Fibroblast of mammary gland (primary cell): ENCODE measurements at regions not wholly inside any gene's neighbourhood (a gene's known extent, or its start where the extent isn't known, plus 50 kb on each side); places are given as distances from the start of the nearest gene placed in this dataset.

Experiments used
- DNase-seq: peaks from one replicate; pipeline ENCODE4 v3.0.0-alpha.2; 2010; ENCODE audit warnings: low read depth
- H3K4me3 ChIP-seq: 2 replicates; pipeline ENCODE4 v1.5.1; 2011; ENCODE audit warnings: low read depth, mild to moderate bottlenecking, low read length, moderate library complexity; ENCODE audit not compliant: control insufficient read depth
- CTCF ChIP-seq: conservative IDR thresholded peaks from 2 replicates; pipeline ENCODE4 v1.5.1; 2011; ENCODE audit warnings: low read depth, low read length, inconsistent platforms; ENCODE audit not compliant: control insufficient read depth, insufficient read depth

- no peak for DNase-seq
- peak overlapping the region; percentile 48 for H3K4me3 ChIP-seq
- TF ChIP-seq CTCF: no peak
Observed at GRCh38 chr2:120868366-120868765, 132.7 kb downstream of the GLI2 start.

- no peak for DNase-seq
- TF ChIP-seq CTCF: no peak
- H3K4me3 ChIP-seq: no peak overlapping the region
Observed at GRCh38 chr2:120869036-120869729, 133.5 kb downstream of the GLI2 start.

- no peak for DNase-seq
- TF ChIP-seq CTCF: no peak
- H3K4me3 ChIP-seq: no peak overlapping the region
Observed at GRCh38 chr2:120869730-120870466, 134.2 kb downstream of the GLI2 start.

GRCh38 chr2:120870467-120870788 lies 134.8 kb downstream of the GLI2 start:
- TF ChIP-seq CTCF: no peak
- H3K4me3 ChIP-seq: no peak overlapping the region
- no peak for DNase-seq

- H3K4me3 ChIP-seq: no peak overlapping the region
- no peak for TF ChIP-seq CTCF
- no peak for DNase-seq
Observed at GRCh38 chr2:120871016-120871635, 135.5 kb downstream of the GLI2 start.

GRCh38 chr2:120871881-120872620 lies 136.4 kb downstream of the GLI2 start:
- no peak for DNase-seq
- no peak for TF ChIP-seq CTCF
- H3K4me3 ChIP-seq: no peak overlapping the region
